HG02981 (cell line): ENCODE measurements at regions not wholly inside any gene's neighbourhood (a gene's known extent, or its start where the extent isn't known, plus 50 kb on each side); places are given as distances from the start of the nearest gene placed in this dataset.
A peak's percentile ranks its signal among the peaks of the same experiment; 100 is the strongest.

Experiments
- ATAC-seq: cut with Tn5 transposase; IDR thresholded peaks from one replicate; pipeline ENCODE4 v1.9.1; 2021; ENCODE audit warnings: mild to moderate bottlenecking, moderate library complexity; ENCODE audit not compliant: unreplicated experiment

GRCh38 chr16:76164970-76165558, 112.1 kb upstream of the CNTNAP4 start:
- ATAC-seq, result no peak

DNA sequence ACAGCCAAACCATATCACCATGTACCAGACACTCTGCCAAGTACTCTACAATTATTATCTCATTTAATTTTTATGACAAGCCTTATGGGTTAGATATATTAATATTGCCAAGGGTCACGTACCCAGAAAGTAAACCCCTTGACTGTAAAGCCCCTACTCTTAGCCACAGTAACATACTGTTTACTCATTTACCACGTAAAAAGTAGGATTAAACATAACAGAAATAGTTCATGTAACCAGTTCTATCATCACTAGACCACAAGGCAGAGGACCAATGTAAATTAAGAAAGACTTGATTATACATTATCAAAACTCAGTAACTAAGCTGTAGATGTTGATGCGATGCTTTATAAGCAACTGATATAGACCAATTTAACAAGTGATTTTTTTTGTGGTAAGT, 101.5 kb upstream of the CNTNAP4 start:
- ATAC-seq, result peak; percentile 36

- peak; percentile 93 for ATAC-seq
Observed at GRCh38 chr16:76176153-76176552, 101.0 kb upstream of the CNTNAP4 start.

GRCh38 chr16:76176616-76177015, 100.6 kb upstream of the CNTNAP4 start:
- no peak for ATAC-seq

DNA sequence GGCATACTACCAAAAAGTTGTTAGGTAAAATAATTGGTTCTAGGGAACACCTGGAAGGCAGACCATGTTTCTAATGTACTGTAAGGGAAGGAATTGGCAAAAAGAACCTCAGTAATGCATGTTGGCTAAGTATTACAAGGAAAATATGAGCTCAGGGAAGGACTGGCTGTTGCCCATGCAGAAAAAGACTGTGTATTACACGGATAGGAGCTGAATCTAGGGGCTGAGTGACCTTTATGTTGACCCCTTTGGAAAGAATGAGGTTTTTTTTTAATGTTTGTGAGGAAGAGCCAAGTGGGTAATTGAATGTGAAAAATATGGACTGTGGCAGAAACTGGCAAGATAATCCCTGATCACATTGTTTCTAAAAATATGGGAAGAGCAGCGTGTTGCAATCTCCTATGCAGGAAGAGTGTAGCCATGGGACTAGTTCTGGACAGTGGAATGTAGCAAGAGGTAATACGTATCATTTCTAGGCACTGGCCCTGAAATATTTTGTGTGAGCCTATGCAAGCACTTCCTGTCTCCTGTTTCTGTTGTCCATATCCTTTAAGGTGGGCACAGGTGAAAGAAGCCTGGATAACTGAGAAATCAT, 95.1 kb upstream of the CNTNAP4 start:
- ATAC-seq, result no peak

DNA sequence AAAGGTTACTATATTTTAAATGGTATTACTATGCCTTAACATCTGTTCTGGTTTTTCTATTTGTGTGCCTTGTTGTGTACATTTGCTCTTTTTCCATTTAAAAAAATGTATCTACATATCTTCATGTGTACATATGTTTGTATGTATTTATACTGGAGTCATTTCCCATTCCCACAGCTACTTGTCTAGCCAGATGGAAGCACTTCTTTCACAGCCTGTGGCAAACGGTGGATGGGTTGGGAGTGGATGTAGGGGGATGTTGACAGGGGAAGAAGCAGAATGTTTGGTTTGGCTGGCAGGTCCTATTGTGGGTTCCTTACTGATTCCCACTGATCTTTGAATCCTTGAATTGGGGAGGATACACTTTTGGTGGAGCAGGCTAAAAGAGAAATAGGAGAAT, 93.6 kb upstream of the CNTNAP4 start:
- no peak for ATAC-seq

GRCh38 chr16:76190057-76190456, 87.1 kb upstream of the CNTNAP4 start:
- ATAC-seq, result no peak

GRCh38 chr16:76190480-76190879, 86.7 kb upstream of the CNTNAP4 start:
- no peak for ATAC-seq

- no peak for ATAC-seq
Observed at GRCh38 chr16:76193906-76194615, 83.1 kb upstream of the CNTNAP4 start.

GRCh38 chr16:76194616-76195015, 82.6 kb upstream of the CNTNAP4 start:
- ATAC-seq, result no peak

GRCh38 chr16:76195056-76195455, 82.1 kb upstream of the CNTNAP4 start:
- no peak for ATAC-seq

- ATAC-seq, result no peak
Observed at GRCh38 chr16:76195648-76196047, 81.6 kb upstream of the CNTNAP4 start.

- ATAC-seq, result no peak
Observed at GRCh38 chr16:76197900-76198299, 79.3 kb upstream of the CNTNAP4 start.

GRCh38 chr16:76199681-76200220, 77.5 kb upstream of the CNTNAP4 start:
- no peak for ATAC-seq

GRCh38 chr16:76201385-76201784, 75.8 kb upstream of the CNTNAP4 start:
- ATAC-seq, result no peak

GRCh38 chr16:76204249-76204648, 73.0 kb upstream of the CNTNAP4 start:
- ATAC-seq, result no peak

DNA sequence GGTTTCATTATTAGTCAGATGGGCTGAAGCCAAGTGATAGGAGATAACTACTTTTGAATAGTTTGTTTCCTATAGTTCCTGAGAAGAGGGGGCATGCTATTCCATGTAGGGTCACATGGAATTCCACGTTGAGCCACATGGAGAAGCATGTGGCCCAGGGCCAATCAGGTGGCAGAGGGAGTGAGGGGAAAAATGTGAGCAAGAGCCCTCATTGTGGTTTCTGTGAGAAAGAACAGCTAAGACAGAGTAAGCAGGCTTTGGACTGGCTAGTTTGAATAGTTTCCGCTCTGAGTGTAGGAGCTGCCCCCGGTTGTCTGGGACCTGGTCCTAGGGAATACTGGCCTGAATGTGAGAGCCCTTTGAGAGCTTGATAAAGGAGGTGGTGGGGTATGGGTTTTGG, 69.9 kb upstream of the CNTNAP4 start:
- no peak for ATAC-seq

GRCh38 chr16:76210157-76210556, 67.0 kb upstream of the CNTNAP4 start:
- no peak for ATAC-seq

DNA sequence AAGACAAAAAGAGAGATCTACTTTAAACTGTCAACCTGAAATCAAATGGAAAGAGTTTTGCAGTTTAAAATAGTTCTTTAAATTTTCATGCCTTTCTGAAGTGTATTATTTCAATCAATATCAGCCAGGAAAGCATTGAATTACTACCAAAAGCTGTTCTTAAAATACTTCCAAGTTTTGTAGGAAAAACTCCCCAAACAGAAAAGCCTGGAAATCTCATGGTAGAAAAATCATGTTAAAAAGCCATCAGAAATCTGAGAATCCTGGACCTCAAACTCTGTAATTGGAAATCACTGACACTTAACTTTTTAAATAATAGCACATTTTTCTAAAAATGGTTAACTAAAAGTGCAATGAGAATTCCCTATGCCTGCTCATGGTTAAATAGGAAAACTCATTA, 63.3 kb upstream of the CNTNAP4 start:
- no peak for ATAC-seq

DNA sequence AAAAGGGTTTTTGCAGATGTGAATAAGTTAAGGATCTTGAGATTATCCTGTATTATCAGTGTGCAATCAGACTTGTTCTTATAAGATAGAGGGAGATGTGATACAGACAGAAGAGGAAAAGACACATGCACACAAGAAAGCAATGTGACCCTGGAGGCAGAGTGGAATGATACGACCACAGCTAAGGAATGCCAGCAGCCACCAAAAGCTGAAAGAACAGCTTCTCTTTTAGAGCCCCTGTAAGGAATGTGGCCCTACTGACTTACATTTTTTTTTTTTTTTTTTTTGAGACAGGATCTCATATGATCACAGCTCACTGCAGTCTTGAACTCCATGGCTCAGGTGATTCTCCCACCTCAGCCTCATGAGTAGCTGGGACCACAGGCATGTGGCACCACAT, 62.3 kb upstream of the CNTNAP4 start:
- ATAC-seq, result no peak

- ATAC-seq, result no peak
Observed at GRCh38 chr16:76222087-76222486, 55.1 kb upstream of the CNTNAP4 start.

GRCh38 chr16:76222853-76223252, 54.3 kb upstream of the CNTNAP4 start:
- ATAC-seq, result no peak
